Fibroblast of mammary gland (primary cell): ENCODE measurements at regions not wholly inside any gene's neighbourhood (a gene's known extent, or its start where the extent isn't known, plus 50 kb on each side); places are given as distances from the start of the nearest gene placed in this dataset.

ENCODE experiments used
- DNase-seq: peaks from one replicate; pipeline ENCODE4 v3.0.0-alpha.2; 2010; ENCODE audit warnings: low read depth
- H3K4me3 ChIP-seq: 2 replicates; pipeline ENCODE4 v1.5.1; 2011; ENCODE audit warnings: low read depth, mild to moderate bottlenecking, low read length, moderate library complexity; ENCODE audit not compliant: control insufficient read depth
- CTCF ChIP-seq: conservative IDR thresholded peaks from 2 replicates; pipeline ENCODE4 v1.5.1; 2011; ENCODE audit warnings: low read depth, low read length, inconsistent platforms; ENCODE audit not compliant: control insufficient read depth, insufficient read depth

DNA sequence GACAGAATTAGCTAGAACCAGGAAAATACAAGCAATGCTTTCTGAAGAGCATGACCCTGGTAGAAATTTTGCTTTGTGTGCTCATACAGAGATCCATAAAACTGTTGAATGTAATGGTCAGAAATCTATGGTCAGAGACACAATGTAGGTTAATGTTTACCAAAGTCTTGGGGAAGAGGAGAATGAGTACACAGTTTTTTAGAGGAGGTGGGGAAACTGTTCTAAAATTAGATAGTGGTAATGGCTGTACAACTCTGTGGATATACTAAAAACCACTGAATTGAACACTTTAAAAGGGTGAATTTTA, 109.5 kb upstream of the ARHGAP5 start:
- H3K4me3 ChIP-seq = no peak overlapping the region
- TF ChIP-seq CTCF = no peak
- DNase-seq = no peak

GRCh38 chr14:31968107-31968810, 108.8 kb upstream of the ARHGAP5 start:
- no peak overlapping the region for H3K4me3 ChIP-seq
- no peak for TF ChIP-seq CTCF
- DNase-seq = peak; percentile 57

DNA sequence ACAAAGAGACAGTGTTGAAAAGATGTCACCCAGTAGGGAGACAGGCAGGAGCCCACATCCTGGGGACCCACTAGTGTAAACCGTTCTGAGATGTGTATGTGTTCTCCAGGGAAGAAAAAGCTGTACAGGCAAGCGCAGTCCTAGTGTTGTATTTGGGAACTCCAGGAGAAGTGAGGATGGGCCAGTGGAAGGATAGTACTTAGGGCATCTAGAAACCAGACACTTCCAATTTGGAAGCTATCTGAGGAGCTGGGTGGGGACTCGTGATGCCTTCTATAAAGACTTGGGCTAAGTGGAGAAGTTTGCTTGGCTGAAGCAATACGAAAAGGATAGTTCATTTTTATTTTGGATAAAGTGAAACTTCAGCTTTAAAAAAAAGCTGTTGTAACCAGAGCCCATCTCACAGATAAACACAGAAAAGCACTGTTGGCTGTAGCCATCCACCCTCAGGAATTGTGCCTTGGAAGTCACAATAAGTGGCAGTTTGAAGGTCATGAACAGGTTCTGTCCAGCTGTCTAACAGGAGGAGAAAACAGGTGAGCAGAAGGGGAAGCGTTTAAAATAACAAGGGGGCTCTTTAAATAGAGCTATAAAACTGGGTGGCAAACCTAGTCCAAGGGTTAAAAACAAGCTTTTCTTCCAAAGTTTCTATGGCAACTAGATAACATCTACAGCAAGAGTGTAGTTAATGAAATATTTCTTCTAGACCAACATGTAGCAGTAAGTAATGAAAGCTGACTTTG, 108.0 kb upstream of the ARHGAP5 start:
- no peak for DNase-seq
- H3K4me3 ChIP-seq = no peak overlapping the region
- peak; percentile 11 for TF ChIP-seq CTCF

- H3K4me3 ChIP-seq = no peak overlapping the region
- TF ChIP-seq CTCF = no peak
- no peak for DNase-seq
Observed at GRCh38 chr14:31969699-31970240, 107.3 kb upstream of the ARHGAP5 start.

DNA sequence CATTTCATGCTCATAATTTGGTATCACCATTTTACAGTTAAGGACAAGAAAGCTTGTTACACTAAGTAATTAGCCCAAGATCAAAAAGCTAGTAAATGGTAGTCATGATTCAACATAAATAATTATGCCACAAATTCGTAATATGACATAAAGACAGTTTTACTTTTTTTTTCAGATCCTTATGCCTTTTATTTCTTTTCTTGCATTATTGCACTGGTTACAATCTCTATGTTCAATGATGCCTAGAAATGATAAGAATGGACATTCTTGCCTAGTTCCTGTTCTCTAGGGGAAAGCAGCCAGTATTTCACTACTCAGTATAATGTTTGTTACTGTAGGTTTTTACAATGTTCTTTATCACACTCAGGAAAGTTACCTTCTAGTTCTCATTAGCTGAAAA, 106.4 kb upstream of the ARHGAP5 start:
- no peak for DNase-seq
- H3K4me3 ChIP-seq = no peak overlapping the region
- TF ChIP-seq CTCF = no peak

DNA sequence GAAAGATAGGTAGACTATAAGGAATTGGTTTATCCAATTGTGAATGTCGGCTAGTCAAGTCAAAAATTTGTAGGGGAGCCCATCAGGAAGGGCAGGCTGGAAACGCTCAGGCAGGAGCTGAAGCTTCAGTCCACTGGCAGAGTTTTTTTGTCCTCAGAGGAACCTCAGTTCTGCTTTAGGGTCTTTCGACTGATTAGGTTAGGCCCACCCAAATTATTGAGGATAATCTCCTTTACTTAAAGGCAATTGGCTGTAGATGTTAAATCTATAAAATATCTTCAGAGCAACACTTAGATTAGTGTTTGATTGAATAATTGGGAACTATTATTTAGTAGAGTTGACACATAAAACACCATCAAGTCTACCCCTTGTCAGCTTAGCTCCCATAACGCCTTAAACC, 105.5 kb upstream of the ARHGAP5 start:
- no peak for TF ChIP-seq CTCF
- H3K4me3 ChIP-seq = no peak overlapping the region
- no peak for DNase-seq
